Activated naive CD4-positive, alpha-beta T cell treated with anti-CD3 and anti-CD28 coated beads for 36 hours (primary cell): ENCODE measurements at regions not wholly inside any gene's neighbourhood (a gene's known extent, or its start where the extent isn't known, plus 50 kb on each side); places are given as distances from the start of the nearest gene placed in this dataset.
A peak's percentile ranks its signal among the peaks of the same experiment; 100 is the strongest.

Source experiments
- CTCF ChIA-PET: fragments of 350-600 bp; sonication (Branson Sonifier 250); formaldehyde crosslinking; loops from one replicate; lab custom pipeline; 2021; ENCODE audit warnings: antibody characterized with exemption; lab: Charles Lee
- DNase-seq: peaks from one replicate; pipeline ENCODE4 v3.0.0-alpha.2; 2020
- H3K27ac Mint-ChIP-seq: one replicate; pipeline ENCODE4 v1.8.0; 2021; ENCODE audit warnings: mild to moderate bottlenecking, mixed read lengths
- H3K27me3 Mint-ChIP-seq: one replicate; pipeline ENCODE4 v1.8.0; 2021; ENCODE audit warnings: low read depth, mixed read lengths
- H3K36me3 Mint-ChIP-seq: one replicate; pipeline ENCODE4 v1.8.0; 2021; ENCODE audit warnings: low read depth, mixed read lengths
- H3K4me1 Mint-ChIP-seq: one replicate; pipeline ENCODE4 v1.8.0; 2021; ENCODE audit warnings: low read depth, mixed read lengths
- H3K4me3 Mint-ChIP-seq: one replicate; pipeline ENCODE4 v1.8.0; 2021; ENCODE audit warnings: mild to moderate bottlenecking, moderate library complexity, mixed read lengths
- H3K9me3 Mint-ChIP-seq: one replicate; pipeline ENCODE4 v1.8.0; 2021; ENCODE audit warnings: mixed read lengths
- intact Hi-C: fragments of 100-400 bp; cut with micrococcal nuclease; formaldehyde crosslinking; loops from one replicate; pipeline ENCODE4 v1.15.1; 2023

DNA sequence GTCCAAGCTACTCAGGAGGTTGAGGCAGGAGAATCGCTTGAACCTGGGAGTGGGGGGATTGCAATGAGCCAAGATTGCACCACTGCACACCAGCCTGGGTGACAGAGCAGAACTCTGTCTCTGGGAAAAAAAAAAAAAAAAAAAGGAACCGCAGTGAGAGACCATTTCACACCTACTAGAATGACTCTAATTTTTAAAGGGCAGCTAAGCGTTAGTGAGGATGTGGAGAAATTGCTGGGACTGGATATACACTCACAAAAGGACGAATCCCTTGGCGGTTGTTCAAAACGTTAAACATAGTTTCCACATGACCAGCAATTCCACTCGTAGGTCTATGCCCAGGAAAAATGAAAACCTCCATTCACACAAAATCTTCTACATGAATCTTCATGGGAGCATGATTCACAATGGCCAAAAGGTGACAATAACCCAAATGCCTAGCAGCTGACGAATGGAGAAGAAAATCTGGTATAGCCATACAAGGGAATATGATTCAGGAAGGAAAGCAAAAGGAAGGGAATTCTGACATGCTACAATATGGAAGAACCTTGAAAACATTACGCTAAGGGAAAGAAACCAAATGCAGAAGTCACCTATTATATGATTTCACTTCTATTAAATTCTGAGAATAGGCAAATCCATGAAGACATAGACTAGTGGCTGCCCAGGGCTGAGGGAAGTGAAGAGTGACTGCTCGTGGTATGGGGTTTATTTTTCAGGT, 127.0 kb downstream of the CHSY1 start:
- Mint-ChIP-seq H3K4me3 (no peak overlapping the region), H3K9me3 (no peaks in the 10 kb centered on the region), H3K36me3 (peaks cover 4% of the 10 kb centered on the region), H3K4me1 (peaks cover 66% of the 10 kb centered on the region), H3K27me3 (no peaks in the 10 kb centered on the region), H3K27ac (no peak overlapping the region)
- CTCF ChIA-PET: no interaction called here
- intact Hi-C loops: loop anchor here (5.0 kb wide), 1 partner anchor 528 kb away; no protein-coding TSS in a partner anchor
- DNase-seq: no peak

DNA sequence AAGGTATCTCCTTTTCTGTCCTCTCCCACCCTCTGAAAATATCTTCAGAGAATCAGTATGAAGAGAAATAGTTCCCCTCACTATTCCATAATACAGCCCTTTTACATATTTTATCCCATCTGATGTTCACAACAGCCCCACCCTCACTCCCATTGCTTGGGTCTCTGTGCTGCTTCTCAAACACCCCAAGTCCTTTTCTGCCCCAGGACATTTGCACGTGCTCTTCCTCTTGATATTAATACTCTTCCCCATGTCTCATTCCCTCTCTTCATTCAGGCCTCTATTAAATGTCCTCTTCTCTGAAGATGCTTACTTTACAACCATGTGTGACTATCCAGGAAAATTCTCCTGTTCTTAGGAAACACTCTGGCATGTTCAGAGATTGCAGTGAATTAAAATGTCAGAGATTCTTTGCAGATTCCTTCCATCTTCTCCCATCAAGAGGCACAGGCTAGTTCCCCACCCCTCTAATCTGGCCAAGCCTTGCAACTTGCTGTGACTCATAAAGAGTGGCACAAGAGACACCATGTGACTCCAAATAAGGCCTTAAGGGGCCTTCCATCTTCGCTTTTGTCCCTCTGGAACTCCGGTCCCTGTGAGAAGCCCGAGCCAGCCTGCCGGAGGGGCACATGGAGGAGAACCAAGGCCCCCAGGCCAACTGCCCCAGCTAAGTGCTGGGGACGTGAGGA, 128.5 kb downstream of the CHSY1 start:
- H3K27ac Mint-ChIP-seq: no peak overlapping the region
- H3K4me3 Mint-ChIP-seq: no peak overlapping the region
- no peaks in the 10 kb centered on the region for H3K27me3 Mint-ChIP-seq
- intact Hi-C loops: no loop called here
- CTCF ChIA-PET: interaction anchor here (2.6 kb wide), 1 partner anchor 135 kb away, joined by 18 read pairs; no protein-coding TSS in a partner anchor
- no peaks in the 10 kb centered on the region for H3K9me3 Mint-ChIP-seq
- H3K36me3 Mint-ChIP-seq: peaks cover 3% of the 10 kb centered on the region
- peaks cover 59% of the 10 kb centered on the region for H3K4me1 Mint-ChIP-seq
- no peak for DNase-seq

DNA sequence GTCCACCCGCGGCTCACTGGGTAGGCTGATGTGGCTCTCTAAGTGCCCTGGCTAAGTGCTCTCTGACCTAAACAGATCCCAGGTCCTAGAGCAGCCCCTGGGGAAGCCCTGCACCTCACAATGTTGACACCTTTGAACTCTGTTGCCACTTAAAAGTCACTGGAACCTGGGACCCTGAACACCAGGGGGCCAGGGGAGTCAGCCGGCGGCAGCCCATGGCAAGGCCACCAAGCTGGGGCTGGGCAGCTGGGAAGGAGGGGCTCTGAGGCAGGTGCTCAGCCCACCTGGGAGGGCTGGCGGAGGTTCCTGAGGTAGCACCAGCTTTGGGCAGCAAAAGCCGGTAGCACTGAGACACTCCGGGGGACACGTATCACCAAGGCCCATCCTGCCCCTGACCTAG, 129.0 kb downstream of the CHSY1 start:
- no peaks in the 10 kb centered on the region for H3K9me3 Mint-ChIP-seq
- H3K4me3 Mint-ChIP-seq: no peak overlapping the region
- peaks cover 54% of the 10 kb centered on the region for H3K4me1 Mint-ChIP-seq
- no peaks in the 10 kb centered on the region for H3K27me3 Mint-ChIP-seq
- CTCF ChIA-PET: interaction anchor here (2.6 kb wide), 1 partner anchor 135 kb away, joined by 18 read pairs; no protein-coding TSS in a partner anchor
- no peak overlapping the region for H3K27ac Mint-ChIP-seq
- H3K36me3 Mint-ChIP-seq: no peaks in the 10 kb centered on the region
- intact Hi-C loops: no loop called here
- no peak for DNase-seq

DNA sequence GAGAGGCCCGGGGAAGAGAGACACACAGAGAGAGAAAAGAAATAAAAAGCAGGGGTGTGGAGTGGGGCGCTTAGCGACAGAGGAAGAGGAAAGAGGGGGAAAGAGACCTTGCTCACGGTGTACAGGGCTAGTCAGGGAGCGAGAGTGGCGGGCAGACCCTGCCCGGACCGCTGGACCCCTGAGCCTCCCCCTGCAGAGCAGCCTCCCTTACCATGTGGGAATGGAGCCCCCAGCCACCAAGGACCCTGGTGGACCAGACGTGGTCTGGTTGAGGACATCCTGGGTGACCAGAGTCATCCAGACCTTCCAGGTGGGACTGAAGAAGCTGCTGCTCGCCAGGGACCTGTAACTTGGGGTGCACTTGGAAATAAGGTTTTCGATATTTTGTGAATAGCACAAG, 129.6 kb downstream of the CHSY1 start:
- DNase-seq: no peak

DNA sequence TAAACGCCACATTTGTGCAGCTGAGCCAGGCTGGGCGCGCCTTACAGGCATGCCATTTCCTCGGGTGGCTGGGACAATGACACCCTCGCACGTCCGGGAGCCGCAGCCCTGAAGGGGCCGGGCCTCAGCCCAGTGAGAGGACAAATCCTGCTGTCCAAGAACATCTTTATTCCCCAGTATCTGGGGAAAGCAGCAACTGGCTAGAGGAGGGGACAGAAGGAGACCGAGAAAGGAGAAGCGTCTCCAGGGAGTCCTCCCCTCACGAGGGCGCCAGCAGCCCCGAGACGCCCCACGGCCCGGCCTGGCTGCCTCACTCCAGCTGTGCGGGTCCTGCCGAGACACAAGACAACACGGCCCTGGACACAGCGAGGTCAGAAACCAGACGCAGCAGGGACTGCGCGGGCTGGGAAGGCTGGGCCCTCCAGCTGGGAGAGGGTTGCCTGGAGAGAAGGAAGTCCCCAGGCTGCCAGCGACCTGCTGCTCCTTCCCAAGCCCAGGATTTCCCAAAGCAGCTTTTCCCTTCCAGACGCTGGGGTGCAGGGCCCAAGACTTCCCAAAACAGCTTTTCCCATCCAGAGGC, 130.2 kb downstream of the CHSY1 start:
- DNase-seq: peak; percentile 73
- Mint-ChIP-seq H3K4me3 (peak overlapping the region; percentile 36), H3K27ac (no peak overlapping the region), H3K4me1 (peaks cover 43% of the 10 kb centered on the region), H3K27me3 (no peaks in the 10 kb centered on the region), H3K9me3 (no peaks in the 10 kb centered on the region), H3K36me3 (no peaks in the 10 kb centered on the region)
- intact Hi-C loops: loop anchor here (1.0 kb wide), 1 partner anchor 137 kb away; no protein-coding TSS in a partner anchor
- CTCF ChIA-PET: interaction anchor here (0.8 to 2.6 kb wide), 11 partner anchors 29 to 136 kb away, joined by 3 to 18 read pairs (median 3); partner anchors contain the start of gene CHSY1

More for the DNA sequence above, 129.6 kb downstream of the CHSY1 start:
- Mint-ChIP-seq H3K4me3 (peak overlapping the region; percentile 30), H3K4me1 (peaks cover 48% of the 10 kb centered on the region), H3K27me3 (no peaks in the 10 kb centered on the region), H3K9me3 (no peaks in the 10 kb centered on the region), H3K36me3 (no peaks in the 10 kb centered on the region), H3K27ac (peak overlapping the region; percentile 64)
- CTCF ChIA-PET: interaction anchor here (0.8 to 2.6 kb wide), 8 partner anchors 32 to 136 kb away, joined by 3 to 18 read pairs (median 3); no protein-coding TSS in a partner anchor
- intact Hi-C loops: no loop called here

GRCh38 chr15:101120987-101121386, 130.9 kb downstream of the CHSY1 start:
- H3K4me1 Mint-ChIP-seq: peaks cover 41% of the 10 kb centered on the region
- intact Hi-C loops: loop anchor here (1.0 kb wide), 1 partner anchor 137 kb away; no protein-coding TSS in a partner anchor

DNA sequence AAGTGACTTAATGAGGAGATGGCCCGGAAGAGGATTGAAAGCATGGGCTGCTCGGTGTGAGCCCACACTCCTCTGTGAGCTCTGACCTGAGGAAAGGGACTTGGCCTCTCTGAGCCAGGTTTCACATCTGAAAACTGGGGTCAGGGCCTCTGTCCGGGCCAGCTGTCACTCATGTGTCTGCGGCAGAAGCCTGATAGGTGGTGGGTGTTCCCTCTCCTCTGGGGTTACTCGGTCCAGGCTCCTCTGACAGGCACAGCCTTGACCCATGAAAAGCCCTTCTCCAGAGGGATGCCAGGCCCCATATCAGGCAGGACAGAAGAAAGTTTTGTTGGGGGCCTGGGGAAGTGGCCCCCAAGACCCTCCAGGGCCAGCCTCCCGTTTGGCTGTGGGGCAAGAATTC, 131.4 kb downstream of the CHSY1 start:
- Mint-ChIP-seq H3K27ac (no peak overlapping the region), H3K27me3 (no peaks in the 10 kb centered on the region), H3K4me3 (no peak overlapping the region), H3K4me1 (peaks cover 37% of the 10 kb centered on the region), H3K36me3 (no peaks in the 10 kb centered on the region), H3K9me3 (no peaks in the 10 kb centered on the region)
- CTCF ChIA-PET: interaction anchor here (1.2 to 1.7 kb wide), 6 partner anchors 20 to 131 kb away, joined by 3 to 5 read pairs (median 4); partner anchors contain the start of gene CHSY1
- DNase-seq: no peak
- intact Hi-C loops: no loop called here

More at GRCh38 chr15:101120987-101121386, 130.9 kb downstream of the CHSY1 start:
- Mint-ChIP-seq H3K36me3 (no peaks in the 10 kb centered on the region), H3K27me3 (no peaks in the 10 kb centered on the region), H3K9me3 (no peaks in the 10 kb centered on the region), H3K4me3 (no peak overlapping the region), H3K27ac (no peak overlapping the region)
- CTCF ChIA-PET: interaction anchor here (1.2 to 2.6 kb wide), 9 partner anchors 21 to 137 kb away, joined by 3 to 18 read pairs (median 4); partner anchors contain the start of gene CHSY1
- DNase-seq: no peak
